ENCODE measurements at regions not wholly inside any gene's neighbourhood (a gene's known extent, or its start where the extent isn't known, plus 50 kb on each side); places are given as distances from the start of the nearest gene placed in this dataset.

GRCh38 chr21:43279578-43279894, 110.7 kb downstream of the CRYAA start:
- TF ChIP-seq POLR2AphosphoS5 (IDR thresholded peaks at IDR 0.05; ENCODE audit: low read depth, low read length) (no peak), RFX5 (IDR thresholded peaks at IDR 0.05; ENCODE audit: low read length) (no peak), RXRA (IDR thresholded peaks at IDR 0.05; ENCODE audit: borderline replicate concordance, low read depth) (no peak), GABPA (IDR thresholded peaks at IDR 0.05; ENCODE audit: low read depth) (no peak), FOSL2 (IDR thresholded peaks at IDR 0.05; ENCODE audit: borderline replicate concordance, low read depth) (no peak), EP300 (IDR thresholded peaks at IDR 0.05; ENCODE audit: borderline replicate concordance in 1 of 2, low read depth in 1 of 2, low read length in 1 of 2) (no peak), SIN3A (IDR thresholded peaks at IDR 0.05; ENCODE audit: borderline replicate concordance, low read depth, low read length) (no peak), TAF1 (IDR thresholded peaks at IDR 0.05; ENCODE audit: borderline replicate concordance, low read depth, low read length) (no peak), PBX3 (IDR thresholded peaks at IDR 0.05) (no peak)
- TF ChIP-seq, protein P1, sequence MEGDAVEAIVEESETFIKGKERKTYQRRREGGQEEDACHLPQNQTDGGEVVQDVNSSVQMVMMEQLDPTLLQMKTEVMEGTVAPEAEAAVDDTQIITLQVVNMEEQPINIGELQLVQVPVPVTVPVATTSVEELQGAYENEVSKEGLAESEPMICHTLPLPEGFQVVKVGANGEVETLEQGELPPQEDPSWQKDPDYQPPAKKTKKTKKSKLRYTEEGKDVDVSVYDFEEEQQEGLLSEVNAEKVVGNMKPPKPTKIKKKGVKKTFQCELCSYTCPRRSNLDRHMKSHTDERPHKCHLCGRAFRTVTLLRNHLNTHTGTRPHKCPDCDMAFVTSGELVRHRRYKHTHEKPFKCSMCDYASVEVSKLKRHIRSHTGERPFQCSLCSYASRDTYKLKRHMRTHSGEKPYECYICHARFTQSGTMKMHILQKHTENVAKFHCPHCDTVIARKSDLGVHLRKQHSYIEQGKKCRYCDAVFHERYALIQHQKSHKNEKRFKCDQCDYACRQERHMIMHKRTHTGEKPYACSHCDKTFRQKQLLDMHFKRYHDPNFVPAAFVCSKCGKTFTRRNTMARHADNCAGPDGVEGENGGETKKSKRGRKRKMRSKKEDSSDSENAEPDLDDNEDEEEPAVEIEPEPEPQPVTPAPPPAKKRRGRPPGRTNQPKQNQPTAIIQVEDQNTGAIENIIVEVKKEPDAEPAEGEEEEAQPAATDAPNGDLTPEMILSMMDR (IDR thresholded peaks at IDR 0.05) = no peak

All from SK-N-SH (cell line).